ENCODE measurements at regions not wholly inside any gene's neighbourhood (a gene's known extent, or its start where the extent isn't known, plus 50 kb on each side); places are given as distances from the start of the nearest gene placed in this dataset.
"Not testable (repeated sequence)": the region's sequence is repeated elsewhere in the genome, so short reads cannot be mapped to it uniquely, and the experiment has no call there.

DNA sequence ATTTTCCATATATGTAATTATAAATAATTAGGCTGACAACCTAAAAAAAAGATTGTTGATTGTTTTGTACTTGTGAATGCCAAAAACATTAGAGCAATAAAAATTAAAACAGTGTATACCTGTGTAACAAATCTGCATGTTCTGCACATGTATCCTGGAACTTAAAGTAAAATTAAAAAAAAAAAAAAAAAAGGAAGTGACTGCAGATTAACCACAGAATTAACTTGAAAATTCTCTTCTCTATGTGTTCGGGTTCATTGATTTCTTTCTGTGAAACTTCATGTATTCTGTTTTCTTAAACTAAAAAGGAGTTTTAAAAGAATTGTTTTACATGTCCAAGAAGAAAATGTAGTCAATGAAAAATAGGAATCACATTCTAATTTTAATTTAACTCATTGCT is 95.7 kb downstream of the FASLG start:
- no peak for DNase-seq (ENCODE audit: low read depth, low spot score)

- no peak for DNase-seq (ENCODE audit: low read depth, low spot score)
Observed at GRCh38 chr1:172755099-172755498, 96.2 kb downstream of the FASLG start.

DNA sequence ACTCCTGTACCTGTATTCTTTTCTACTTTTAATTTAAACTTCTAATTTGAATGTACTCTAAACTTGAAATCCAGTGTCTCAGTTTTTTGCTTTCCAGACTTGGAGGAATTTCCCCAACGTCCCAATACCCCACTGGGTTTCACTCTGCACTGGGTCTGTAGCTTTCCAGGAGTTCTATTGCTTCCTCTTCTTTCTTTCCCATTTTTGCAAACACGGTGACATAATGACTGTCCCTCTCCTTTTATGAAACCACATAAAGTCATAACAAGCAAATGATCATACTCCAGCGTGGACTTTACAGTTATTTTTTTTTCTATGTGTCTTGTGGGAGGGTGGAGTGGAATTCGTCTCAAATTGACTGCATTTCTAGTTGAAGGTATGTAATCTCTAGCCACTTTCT is 97.1 kb downstream of the FASLG start:
- DNase-seq (ENCODE audit: low read depth, low spot score) = no peak

- DNase-seq (ENCODE audit: low read depth, low spot score) = no peak
Observed at GRCh38 chr1:172758259-172758658, 99.4 kb downstream of the FASLG start.

- DNase-seq (ENCODE audit: low read depth, low spot score) = no peak
Observed at GRCh38 chr1:172760121-172760520, 101.2 kb downstream of the FASLG start.

DNA sequence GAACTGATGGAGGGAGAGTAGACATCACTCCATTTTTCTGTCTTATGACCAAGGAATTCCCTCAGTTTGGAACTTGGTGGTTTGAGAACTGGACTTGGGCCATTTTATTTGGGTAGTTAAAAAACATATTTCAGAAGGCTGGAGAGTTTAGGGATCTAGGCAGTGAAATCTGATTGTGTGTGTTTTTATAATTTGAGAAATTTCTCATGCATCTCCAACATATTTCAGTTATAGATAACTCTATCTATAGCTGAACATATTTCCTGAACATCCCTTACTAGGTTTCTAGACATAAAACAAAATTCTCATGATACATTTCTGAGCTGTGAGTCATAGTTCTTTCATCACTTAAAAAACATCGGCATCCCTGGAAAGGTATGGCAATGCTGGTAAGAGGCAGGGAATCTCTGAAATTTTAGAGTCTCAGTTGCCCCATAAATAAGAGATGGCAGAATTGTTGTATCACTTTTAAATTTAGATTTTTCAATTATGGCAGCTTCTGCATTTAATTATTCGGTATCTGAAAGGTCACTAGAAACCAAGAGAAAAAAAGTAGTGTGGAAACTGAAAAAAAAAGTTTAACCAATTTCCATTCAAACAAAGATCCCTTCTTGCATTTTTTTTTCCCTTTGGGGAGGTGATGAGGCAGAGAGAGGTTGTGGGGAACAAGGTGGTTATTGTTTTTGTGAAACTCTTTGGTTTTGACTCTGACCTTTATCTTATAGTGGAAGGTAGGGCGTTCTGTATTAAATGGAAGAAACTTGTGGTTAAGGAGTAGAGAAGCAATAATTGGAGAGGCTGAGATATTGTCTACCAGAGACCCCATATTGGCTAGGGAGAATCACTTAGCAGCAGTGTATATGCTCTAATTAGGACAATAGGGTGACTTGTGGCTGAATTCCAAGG is 102.9 kb downstream of the FASLG start:
- no peak for DNase-seq (ENCODE audit: low read depth, low spot score)

DNA sequence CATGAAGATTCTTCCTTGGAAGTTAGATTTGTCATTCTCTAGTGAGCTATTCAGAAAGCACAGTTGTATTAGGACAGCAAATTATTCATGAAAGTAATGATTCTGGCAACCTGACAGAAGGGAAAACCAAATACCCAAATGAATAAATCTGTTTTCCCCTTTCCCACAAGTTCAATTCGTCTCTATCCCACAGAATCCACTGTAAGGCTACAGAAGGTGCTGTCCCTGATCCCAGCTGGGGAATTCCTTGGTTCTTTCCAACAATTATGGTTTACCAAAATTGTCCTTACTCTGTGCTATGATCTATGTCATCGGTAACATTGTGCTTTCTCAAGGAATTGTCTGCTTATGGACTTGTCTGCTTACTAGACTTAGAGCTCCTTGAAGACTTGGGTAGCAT is 104.2 kb downstream of the FASLG start:
- DNase-seq (ENCODE audit: low read depth, low spot score) = no peak

DNA sequence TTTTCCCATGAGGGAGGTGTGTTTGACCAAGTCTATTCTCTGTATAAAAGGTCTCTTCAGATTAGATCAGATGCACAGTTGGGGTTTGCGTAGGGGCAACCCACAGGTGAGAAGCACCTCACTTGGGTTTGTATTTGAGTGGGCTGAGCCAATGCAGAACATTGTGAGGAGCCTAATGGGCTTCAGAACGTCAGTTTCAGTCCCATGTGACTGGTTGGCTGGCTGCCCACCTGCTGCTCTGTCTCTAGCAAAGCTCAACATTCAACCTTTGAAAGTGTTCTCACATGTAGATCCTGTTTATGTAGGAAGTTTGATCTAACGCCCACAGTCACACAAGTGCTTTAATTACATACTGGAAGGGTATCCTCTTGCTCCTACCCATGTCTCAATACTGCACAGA is 105.5 kb downstream of the FASLG start:
- no peak for DNase-seq (ENCODE audit: low read depth, low spot score)

GRCh38 chr1:172766462-172766861 is 107.6 kb downstream of the FASLG start:
- no peak for DNase-seq (ENCODE audit: low read depth, low spot score)

DNA sequence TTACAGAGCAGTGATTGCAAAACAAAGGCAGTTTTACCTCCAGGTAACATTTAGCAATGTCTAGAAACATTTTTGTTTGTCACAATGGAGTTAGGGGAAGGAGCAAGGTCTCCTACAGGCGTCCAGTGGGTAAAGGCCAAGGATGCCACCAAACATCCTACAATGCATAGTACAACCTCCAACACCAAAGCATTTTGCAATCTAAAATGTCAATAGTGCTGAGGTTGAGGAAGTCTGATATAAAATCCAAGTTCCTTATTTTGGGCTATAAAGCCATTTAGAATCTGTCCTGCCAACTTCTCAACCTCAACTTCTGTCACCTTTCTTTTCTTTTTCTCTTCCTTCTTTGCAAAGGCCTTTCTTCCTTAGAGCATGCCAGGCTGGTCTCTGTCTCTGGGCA is 111.2 kb downstream of the FASLG start:
- no peak for DNase-seq (ENCODE audit: low read depth, low spot score)

DNA sequence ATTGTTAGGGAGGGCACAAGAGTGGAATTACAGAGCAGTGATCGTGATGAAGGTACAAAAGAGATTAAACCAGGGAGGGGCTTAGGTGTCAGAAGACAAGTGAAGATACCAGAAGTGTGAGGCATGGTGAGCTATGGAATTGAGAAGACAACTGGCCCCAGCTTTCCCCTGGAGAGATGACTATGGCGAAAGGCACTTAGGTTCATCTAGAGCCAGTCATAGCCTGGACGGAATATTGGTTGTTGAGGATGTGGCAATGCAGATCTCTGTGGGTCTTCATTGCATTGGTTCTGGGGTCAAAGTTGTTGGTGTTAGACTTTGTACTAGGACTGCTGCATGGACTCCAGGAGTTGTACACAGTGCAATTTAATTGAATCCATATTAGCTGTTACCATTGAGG is 115.7 kb downstream of the FASLG start:
- no peak for DNase-seq (ENCODE audit: low read depth, low spot score)

DNA sequence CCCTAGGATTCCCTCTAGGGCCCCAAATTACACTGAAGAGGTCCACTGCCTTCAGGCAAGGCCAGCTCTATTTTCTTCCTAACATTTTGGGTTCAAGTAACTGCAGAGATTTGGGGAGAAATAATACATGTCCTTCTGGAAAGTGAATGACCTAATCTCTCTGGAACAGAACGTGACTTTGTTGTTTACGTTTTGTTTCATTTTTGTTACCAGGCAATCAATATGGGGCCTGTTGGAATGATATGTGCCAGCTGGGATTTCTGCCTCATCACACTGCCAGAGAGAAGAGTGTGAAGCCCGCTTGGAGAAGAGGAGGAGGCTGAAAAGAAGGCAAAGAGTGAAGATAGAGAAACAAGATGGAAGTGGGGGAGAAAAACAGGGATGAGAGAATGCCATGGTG is 116.7 kb downstream of the FASLG start:
- DNase-seq (ENCODE audit: low read depth, low spot score) = no peak

DNA sequence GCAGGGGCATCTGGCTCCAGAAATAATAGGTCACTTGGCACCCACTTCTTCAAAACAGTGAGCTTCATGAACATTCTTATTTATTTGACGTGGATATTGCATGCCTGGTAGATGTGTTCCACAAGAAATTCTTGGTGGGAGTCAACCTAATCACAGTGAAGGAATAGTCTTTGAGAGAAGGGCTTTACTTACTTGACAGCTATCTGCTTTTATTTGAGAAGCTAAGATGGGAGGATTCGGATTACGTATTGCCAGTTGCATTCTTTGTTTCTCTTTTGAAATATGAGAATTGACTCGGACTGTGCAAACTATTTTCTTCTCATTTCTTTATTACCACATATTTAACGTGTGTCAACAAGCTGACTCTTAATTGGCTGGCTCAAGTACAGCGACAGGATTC is 117.2 kb downstream of the FASLG start:
- DNase-seq (ENCODE audit: low read depth, low spot score) = no peak

DNA sequence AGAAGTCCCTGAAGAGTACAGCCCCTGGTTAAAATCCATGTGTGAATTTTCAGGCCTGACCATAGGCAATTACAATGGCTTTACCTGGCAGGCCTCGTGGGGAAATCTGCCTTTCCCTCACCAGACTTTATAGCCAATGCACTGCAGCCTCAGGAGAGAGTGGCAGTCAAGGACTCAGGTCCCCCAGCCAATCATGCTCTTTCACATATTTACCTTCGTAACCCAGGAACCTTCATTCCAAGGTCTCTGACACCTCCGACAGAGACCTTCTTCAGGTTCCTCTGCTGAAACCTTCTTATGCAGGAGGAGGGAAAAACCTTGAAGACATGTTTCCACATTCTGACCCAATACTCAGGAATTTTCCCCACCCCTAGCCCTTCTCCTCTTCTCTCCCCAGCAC is 118.9 kb downstream of the FASLG start:
- no peak for DNase-seq (ENCODE audit: low read depth, low spot score)

GRCh38 chr1:172778456-172779455 is 119.9 kb downstream of the FASLG start:
- DNase-seq (ENCODE audit: low read depth, low spot score) = no peak

DNA sequence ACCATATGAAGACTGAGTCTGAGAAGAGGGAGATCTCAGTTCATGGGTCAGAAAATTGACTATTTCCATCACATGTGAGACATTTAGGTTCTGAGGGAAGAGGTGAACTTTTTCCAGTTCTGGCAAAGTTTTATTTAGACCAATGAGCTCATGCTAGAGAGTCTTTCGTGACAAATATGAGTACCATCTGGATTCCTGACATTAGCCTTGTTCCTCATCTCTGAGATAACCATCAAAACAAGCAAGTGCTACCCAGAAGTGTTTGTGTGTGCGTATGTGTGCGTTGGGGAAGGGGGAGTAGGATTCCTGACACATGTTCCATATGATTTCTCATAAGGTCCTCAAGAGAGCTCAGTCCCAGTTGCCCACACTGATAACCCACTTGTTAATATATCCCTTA is 120.6 kb downstream of the FASLG start:
- DNase-seq (ENCODE audit: low read depth, low spot score) = no peak

- DNase-seq (ENCODE audit: low read depth, low spot score) = no peak
Observed at GRCh38 chr1:172781513-172782140, 122.7 kb downstream of the FASLG start.

GRCh38 chr1:172789840-172790239 is 130.9 kb downstream of the FASLG start:
- no peak for DNase-seq (ENCODE audit: low read depth, low spot score)

- DNase-seq (ENCODE audit: low read depth, low spot score) = no peak
Observed at GRCh38 chr1:172790245-172790644, 131.3 kb downstream of the FASLG start.

- DNase-seq (ENCODE audit: low read depth, low spot score) = no peak
Observed at GRCh38 chr1:172793823-172794222, 134.9 kb downstream of the FASLG start.

DNA sequence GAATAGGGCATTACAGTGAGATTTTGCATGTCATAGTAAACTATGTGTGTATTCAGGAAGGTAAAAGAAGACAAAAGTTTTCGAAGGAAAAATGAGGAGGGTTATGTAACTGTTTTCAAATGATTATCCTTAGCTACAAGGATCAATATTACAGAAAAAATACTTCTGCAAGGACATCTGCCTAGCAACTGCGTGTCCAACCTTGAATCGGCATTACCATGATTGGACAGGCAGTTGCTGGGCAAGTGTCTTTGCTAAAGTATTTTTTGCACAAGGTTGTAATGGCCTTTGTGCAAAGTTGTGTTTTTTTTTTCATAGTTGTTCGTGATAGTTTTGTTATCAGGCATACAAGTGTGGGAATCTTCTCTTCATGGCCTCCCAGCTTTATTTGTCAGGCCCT is 136.8 kb downstream of the FASLG start:
- DNase-seq (ENCODE audit: low read depth, low spot score) = no peak

GRCh38 chr1:172799804-172800203 is 140.9 kb downstream of the FASLG start:
- not testable (repeated sequence) for DNase-seq (ENCODE audit: low read depth, low spot score)
